GM13976 (cell line): ENCODE measurements at regions not wholly inside any gene's neighbourhood (a gene's known extent, or its start where the extent isn't known, plus 50 kb on each side); places are given as distances from the start of the nearest gene placed in this dataset.

Source experiments
- DNase-seq: peaks from one replicate; pipeline ENCODE4 v3.0.0; 2012; ENCODE audit warnings: low spot score
- in situ Hi-C: fragments of 300-500 bp; cut with MboI; formaldehyde crosslinking; loops from one replicate; pipeline ENCODE4 v1.12.0; 2022; ENCODE audit warnings: low sequenced_read_pairs, mixed read lengths, inconsistent platforms; ENCODE audit not compliant: unreplicated experiment
- TF ChIP-seq, protein P1 (sequence below): IDR thresholded peaks from 2 replicates; pipeline ENCODE4 v1.5.1; 2012; ENCODE audit warnings: borderline replicate concordance, mild to moderate bottlenecking; ENCODE audit not compliant: insufficient read depth; ENCODE audit errors: extremely low read depth, missing control alignments, control extremely low read depth

DNA sequence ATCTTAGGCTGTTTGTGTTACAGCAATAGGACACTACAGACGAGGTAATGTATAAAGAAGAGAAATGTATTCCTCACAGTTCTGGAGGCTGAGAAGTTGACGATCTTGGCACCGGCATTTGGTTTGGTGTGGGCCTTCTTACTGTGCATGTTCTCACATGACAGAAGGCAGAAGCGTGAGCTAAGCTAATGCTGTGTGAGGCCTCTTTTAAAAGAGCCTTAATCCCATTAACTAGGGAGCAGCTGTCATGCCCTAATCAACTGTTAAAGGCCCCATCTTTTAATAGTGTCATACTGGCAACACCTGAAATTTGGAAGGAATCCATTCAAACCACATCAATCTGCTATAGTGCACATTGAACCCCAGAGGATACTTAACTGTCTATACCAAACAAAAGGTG, 992.9 kb downstream of the GALC start:
- TF ChIP-seq, protein P1, sequence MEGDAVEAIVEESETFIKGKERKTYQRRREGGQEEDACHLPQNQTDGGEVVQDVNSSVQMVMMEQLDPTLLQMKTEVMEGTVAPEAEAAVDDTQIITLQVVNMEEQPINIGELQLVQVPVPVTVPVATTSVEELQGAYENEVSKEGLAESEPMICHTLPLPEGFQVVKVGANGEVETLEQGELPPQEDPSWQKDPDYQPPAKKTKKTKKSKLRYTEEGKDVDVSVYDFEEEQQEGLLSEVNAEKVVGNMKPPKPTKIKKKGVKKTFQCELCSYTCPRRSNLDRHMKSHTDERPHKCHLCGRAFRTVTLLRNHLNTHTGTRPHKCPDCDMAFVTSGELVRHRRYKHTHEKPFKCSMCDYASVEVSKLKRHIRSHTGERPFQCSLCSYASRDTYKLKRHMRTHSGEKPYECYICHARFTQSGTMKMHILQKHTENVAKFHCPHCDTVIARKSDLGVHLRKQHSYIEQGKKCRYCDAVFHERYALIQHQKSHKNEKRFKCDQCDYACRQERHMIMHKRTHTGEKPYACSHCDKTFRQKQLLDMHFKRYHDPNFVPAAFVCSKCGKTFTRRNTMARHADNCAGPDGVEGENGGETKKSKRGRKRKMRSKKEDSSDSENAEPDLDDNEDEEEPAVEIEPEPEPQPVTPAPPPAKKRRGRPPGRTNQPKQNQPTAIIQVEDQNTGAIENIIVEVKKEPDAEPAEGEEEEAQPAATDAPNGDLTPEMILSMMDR = no peak
- in situ Hi-C loops = no loop called here
- DNase-seq = no peak

DNA sequence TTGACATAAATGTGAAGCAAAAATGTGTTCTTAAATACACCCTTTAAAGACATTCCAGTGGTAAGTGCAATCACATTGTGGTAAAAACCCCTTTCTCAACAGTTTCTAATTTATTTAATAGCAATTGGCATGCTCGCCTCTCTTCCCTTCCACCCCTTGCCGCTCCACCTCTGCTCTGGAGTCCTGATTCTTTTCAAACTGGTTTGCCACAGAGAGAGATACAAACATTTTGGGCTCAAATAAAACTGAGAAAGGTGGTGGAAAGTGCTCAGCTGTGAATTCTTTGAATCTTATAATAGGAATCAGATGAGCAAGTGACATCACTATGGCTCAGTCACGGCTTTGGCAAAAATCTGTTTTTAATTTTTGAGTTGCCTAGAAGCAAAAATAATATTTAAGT, 993.9 kb downstream of the GALC start:
- in situ Hi-C loops = no loop called here
- DNase-seq = no peak
- TF ChIP-seq, protein P1 = no peak

DNA sequence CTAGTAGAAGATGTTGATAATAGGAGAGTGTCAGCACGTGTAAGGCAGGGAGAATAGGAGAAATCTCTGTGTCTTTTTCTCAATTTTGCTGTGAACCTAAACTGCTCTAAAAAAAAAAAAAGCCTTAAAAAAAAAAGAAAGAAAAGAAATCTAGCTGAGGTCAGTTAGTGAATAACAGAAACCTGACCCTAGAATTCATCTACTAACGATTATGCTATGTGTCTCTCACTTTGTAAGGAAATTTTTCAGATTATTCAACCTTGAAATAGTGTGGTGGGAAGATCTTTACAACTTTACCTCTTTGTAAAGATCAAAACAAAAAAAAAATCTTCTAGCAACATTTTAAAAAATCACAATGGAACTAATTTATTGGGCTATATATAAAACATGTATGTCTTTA, 995.7 kb downstream of the GALC start:
- in situ Hi-C loops = no loop called here
- no peak for DNase-seq
- TF ChIP-seq, protein P1 = no peak

DNA sequence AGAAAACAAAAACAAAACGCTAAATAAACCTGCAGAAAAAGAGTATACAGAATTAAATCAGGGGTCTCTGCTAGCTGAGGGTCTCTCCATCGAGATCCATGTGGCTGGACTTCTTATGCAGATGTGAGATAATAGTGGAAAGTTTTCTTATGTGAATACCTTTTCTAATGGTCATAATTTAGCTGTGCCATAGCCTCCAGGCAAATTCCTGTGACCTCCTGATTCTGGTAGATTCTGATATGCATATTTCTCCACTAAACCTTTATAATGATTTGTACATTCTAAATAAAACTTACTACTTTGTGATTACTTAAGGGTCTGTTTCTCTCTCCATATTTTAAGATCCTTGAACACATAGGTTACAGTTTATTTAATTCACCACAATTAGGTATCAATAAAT, 1002.6 kb downstream of the GALC start:
- in situ Hi-C loops = no loop called here

DNA sequence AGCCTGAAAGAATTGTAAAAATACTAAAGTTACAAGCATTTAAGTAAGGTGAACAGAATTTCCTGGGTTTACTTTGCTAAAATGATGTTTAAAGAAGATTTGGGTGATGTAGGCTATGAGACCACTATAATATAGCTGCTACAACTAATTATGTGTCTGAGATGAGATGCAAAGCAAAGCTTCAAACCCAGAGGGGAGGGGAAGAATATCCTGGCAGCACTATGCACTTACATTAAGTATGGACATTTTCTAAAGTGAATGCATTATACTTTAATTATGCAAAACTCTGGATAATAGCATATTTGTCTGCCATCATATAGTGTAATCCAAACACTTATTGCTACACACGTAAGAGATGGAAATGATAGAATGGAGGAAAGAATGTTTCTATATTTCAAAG, 1003.7 kb downstream of the GALC start:
- in situ Hi-C loops = no loop called here
- TF ChIP-seq, protein P1 = no peak
- DNase-seq = no peak

More for the DNA sequence above, 1002.6 kb downstream of the GALC start:
- TF ChIP-seq, protein P1 = no peak
- DNase-seq = no peak

DNA sequence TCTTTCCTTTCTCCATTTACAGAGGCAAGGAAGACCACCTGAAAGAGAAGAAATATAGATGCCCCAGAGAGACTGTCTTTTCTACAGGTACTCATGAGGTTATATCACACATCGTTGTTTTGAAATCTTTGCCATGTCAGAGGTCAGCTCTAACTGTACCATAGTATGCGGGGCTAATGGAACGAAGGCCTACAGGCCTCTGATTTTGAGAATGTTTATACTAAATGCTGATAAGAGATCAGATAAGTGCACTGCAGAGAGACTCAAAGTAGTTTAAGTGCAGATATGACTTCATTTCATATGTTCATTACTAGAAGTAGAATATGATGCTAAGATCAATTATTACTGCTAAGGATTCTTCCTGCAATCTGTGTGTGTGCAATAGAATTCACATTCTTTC, 1005.0 kb downstream of the GALC start:
- no peak for DNase-seq
- in situ Hi-C loops = no loop called here
- TF ChIP-seq, protein P1 = no peak

DNA sequence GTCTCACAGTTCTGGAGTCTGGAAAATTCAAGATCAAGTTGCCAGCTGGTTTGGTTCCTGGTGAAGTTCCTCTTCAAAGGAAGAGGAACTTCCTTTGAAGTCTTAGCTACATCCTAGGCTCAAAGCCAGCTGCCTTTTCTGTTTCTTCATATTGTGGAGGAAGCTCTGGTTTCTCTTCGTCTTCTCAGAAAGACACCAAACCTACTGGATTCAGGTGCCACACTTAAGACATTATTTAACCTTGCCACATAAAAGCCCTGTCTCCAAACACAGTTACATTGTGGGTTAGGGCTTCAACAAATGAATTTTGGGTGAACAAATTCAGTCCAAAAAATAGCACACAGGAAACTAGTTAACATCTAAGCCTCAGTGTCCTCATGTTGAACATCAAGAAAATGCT, 1019.8 kb downstream of the GALC start:
- DNase-seq = no peak
- TF ChIP-seq, protein P1 = no peak
- in situ Hi-C loops = no loop called here
